Gastrocnemius medialis (tissue), 4 donors: ENCODE measurements at regions not wholly inside any gene's neighbourhood (a gene's known extent, or its start where the extent isn't known, plus 50 kb on each side); places are given as distances from the start of the nearest gene placed in this dataset.

Source experiments
- CTCF ChIP-seq, 5 experiments: fragments of 450-650 bp in 3 of 5; fragments of 200-600 bp in 2 of 5; sonication (generic) in 2 of 5; IDR thresholded peaks in 4 of 5; conservative IDR thresholded peaks in 1 of 5; 1 replicate in 4 of 5; 2 replicates in 1 of 5; pipeline ENCODE4 v1.5.1; 2016 to 2019; ENCODE audit warnings: antibody characterized with exemption in 5 of 5, mild to moderate bottlenecking in 3 of 5, moderate library complexity in 3 of 5
- POLR2A ChIP-seq, 2 donors: fragments of 450-650 bp; IDR thresholded peaks; one replicate each; pipeline ENCODE4 v1.6.1; 2017; ENCODE audit warnings: antibody characterized with exemption in 2 of 2, mild to moderate bottlenecking in 2 of 2, moderate library complexity in 2 of 2

- TF ChIP-seq CTCF (IDR thresholded peaks at IDR 0.05 in 4 of 5, conservative IDR thresholded peaks at IDR 0.05 in 1 of 5), result no peak
- no peak for TF ChIP-seq POLR2A (IDR thresholded peaks at IDR 0.05)
Measured at GRCh38 chr22:49243965-49244364, 583.7 kb downstream of the BRD1 start.
